HL-60 (cell line): ENCODE measurements at regions not wholly inside any gene's neighbourhood (a gene's known extent, or its start where the extent isn't known, plus 50 kb on each side); places are given as distances from the start of the nearest gene placed in this dataset.

Source experiments
- GABPA ChIP-seq: IDR thresholded peaks from 2 replicates; pipeline ENCODE4 v1.6.1; 2012; ENCODE audit warnings: low read depth
- SPI1 ChIP-seq: IDR thresholded peaks from 2 replicates; pipeline ENCODE4 v1.6.1; 2012; ENCODE audit warnings: low read depth, mild to moderate bottlenecking, borderline replicate concordance
- TF ChIP-seq, protein P1 (sequence below): IDR thresholded peaks from one replicate; pipeline ENCODE4 v1.5.1; 2011; ENCODE audit warnings: low read length, control low read depth, inconsistent platforms; ENCODE audit not compliant: insufficient read depth
- TF ChIP-seq, protein P2 (sequence below): IDR thresholded peaks from 2 replicates; pipeline ENCODE4 v1.6.1; 2012; ENCODE audit warnings: low read depth; ENCODE audit not compliant: insufficient replicate concordance

DNA sequence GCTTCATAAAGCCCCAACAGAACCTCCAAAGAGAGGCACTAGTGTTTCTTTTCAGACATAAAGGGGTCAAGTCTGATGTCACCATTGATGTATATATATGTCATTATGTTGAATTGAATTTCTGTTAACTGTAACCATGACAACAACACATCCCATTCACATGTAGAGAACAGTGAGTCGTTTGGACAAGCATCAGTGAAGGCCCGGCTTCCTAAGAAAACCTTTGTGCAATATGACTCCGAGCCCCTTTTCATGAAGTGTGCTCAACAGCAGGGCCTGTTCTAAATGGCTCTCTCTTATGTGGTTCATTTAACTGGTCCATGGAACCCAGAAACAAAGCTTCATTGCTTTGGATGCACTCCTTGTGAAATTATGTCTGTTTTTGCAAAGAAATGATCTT is 67.2 kb upstream of the UBL3 start:
- TF ChIP-seq, protein P1, sequence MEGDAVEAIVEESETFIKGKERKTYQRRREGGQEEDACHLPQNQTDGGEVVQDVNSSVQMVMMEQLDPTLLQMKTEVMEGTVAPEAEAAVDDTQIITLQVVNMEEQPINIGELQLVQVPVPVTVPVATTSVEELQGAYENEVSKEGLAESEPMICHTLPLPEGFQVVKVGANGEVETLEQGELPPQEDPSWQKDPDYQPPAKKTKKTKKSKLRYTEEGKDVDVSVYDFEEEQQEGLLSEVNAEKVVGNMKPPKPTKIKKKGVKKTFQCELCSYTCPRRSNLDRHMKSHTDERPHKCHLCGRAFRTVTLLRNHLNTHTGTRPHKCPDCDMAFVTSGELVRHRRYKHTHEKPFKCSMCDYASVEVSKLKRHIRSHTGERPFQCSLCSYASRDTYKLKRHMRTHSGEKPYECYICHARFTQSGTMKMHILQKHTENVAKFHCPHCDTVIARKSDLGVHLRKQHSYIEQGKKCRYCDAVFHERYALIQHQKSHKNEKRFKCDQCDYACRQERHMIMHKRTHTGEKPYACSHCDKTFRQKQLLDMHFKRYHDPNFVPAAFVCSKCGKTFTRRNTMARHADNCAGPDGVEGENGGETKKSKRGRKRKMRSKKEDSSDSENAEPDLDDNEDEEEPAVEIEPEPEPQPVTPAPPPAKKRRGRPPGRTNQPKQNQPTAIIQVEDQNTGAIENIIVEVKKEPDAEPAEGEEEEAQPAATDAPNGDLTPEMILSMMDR = no peak
- TF ChIP-seq SPI1 (no peak), GABPA (no peak)
- TF ChIP-seq, protein P2, sequence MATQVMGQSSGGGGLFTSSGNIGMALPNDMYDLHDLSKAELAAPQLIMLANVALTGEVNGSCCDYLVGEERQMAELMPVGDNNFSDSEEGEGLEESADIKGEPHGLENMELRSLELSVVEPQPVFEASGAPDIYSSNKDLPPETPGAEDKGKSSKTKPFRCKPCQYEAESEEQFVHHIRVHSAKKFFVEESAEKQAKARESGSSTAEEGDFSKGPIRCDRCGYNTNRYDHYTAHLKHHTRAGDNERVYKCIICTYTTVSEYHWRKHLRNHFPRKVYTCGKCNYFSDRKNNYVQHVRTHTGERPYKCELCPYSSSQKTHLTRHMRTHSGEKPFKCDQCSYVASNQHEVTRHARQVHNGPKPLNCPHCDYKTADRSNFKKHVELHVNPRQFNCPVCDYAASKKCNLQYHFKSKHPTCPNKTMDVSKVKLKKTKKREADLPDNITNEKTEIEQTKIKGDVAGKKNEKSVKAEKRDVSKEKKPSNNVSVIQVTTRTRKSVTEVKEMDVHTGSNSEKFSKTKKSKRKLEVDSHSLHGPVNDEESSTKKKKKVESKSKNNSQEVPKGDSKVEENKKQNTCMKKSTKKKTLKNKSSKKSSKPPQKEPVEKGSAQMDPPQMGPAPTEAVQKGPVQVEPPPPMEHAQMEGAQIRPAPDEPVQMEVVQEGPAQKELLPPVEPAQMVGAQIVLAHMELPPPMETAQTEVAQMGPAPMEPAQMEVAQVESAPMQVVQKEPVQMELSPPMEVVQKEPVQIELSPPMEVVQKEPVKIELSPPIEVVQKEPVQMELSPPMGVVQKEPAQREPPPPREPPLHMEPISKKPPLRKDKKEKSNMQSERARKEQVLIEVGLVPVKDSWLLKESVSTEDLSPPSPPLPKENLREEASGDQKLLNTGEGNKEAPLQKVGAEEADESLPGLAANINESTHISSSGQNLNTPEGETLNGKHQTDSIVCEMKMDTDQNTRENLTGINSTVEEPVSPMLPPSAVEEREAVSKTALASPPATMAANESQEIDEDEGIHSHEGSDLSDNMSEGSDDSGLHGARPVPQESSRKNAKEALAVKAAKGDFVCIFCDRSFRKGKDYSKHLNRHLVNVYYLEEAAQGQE = no peak
